ENCODE measurements at regions not wholly inside any gene's neighbourhood (a gene's known extent, or its start where the extent isn't known, plus 50 kb on each side); places are given as distances from the start of the nearest gene placed in this dataset.
"Not testable (repeated sequence)": the region's sequence is repeated elsewhere in the genome, so short reads cannot be mapped to it uniquely, and the experiment has no call there.

DNA sequence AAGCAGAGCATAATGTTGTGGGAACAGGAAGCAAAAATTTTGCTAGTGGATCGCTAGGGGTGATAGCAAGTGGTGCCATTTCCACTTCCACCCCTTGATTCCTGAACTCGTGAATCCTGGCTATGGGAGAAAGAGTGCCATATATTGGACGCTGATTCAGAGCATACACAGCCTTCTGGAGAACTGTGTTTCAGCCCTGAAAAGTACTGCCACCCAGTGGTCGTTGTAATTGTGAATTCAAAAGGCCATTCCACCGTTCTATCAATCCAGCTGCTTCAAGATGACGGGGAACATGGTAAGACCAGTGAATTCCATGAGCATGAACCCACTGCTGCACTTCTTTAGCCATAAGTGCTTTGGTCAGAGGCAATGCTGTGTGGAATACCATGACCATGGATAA lies 1559.4 kb downstream of the PCDH19 start:
- TF ChIP-seq, protein P1, sequence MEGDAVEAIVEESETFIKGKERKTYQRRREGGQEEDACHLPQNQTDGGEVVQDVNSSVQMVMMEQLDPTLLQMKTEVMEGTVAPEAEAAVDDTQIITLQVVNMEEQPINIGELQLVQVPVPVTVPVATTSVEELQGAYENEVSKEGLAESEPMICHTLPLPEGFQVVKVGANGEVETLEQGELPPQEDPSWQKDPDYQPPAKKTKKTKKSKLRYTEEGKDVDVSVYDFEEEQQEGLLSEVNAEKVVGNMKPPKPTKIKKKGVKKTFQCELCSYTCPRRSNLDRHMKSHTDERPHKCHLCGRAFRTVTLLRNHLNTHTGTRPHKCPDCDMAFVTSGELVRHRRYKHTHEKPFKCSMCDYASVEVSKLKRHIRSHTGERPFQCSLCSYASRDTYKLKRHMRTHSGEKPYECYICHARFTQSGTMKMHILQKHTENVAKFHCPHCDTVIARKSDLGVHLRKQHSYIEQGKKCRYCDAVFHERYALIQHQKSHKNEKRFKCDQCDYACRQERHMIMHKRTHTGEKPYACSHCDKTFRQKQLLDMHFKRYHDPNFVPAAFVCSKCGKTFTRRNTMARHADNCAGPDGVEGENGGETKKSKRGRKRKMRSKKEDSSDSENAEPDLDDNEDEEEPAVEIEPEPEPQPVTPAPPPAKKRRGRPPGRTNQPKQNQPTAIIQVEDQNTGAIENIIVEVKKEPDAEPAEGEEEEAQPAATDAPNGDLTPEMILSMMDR (optimal IDR thresholded peaks at IDR 0.05 in 1 of 3, IDR thresholded peaks at IDR 0.05 in 1 of 3, conservative IDR thresholded peaks at IDR 0.05 in 1 of 3; ENCODE audit: extremely low read depth in 1 of 3, insufficient read depth in 2 of 3, low read length in 3 of 3), result peak; percentile 15 to 38 (median 30)
- not testable (repeated sequence) for TF ChIP-seq EZH2 (IDR thresholded peaks at IDR 0.05; ENCODE audit: low read length)

Data from keratinocyte (primary cell).